Left lung (tissue), 4 donors: ENCODE measurements at regions not wholly inside any gene's neighbourhood (a gene's known extent, or its start where the extent isn't known, plus 50 kb on each side); places are given as distances from the start of the nearest gene placed in this dataset.
A peak's percentile ranks its signal among the peaks of the same experiment; 100 is the strongest.

Experiments
- ATAC-seq: fragments of 200-7000 bp; cut with Tn5 transposase; one replicate; pipeline ENCODE4 v1.9.1; 2020; ENCODE audit warnings: moderate library complexity
- DNase-seq, 4 donors: peaks; one replicate each; pipeline ENCODE4 v3.0.0-alpha.2; 2013 to 2020
- H3K27ac ChIP-seq, 2 donors: fragments of 200-600 bp; sonication (generic) in 1 of 2; one replicate each; pipeline versions ENCODE4 v1.5.0 to v1.8.0; 2020 to 2021
- H3K27me3 ChIP-seq, 2 donors: fragments of 200-600 bp; sonication (generic) in 1 of 2; one replicate each; pipeline versions ENCODE4 v1.5.0 to v1.8.0; 2020 to 2021
- H3K36me3 ChIP-seq, 2 donors: fragments of 200-600 bp; sonication (generic) in 1 of 2; one replicate each; pipeline versions ENCODE4 v1.5.0 to v1.8.0; 2020 to 2021
- H3K4me1 ChIP-seq, 2 donors: fragments of 200-600 bp; one replicate each; pipeline ENCODE4 v1.8.0; 2021
- H3K4me3 ChIP-seq, 2 donors: fragments of 200-600 bp; sonication (generic) in 1 of 2; one replicate each; pipeline versions ENCODE4 v1.5.0 to v1.8.0; 2020 to 2021; ENCODE audit warnings: mild to moderate bottlenecking in 1 of 2
- H3K9me3 ChIP-seq, 2 donors: fragments of 200-600 bp; sonication (generic) in 1 of 2; one replicate each; pipeline versions ENCODE4 v1.5.0 to v1.8.0; 2020 to 2021
- CTCF ChIP-seq, 2 donors: fragments of 200-600 bp; sonication (generic) in 1 of 2; IDR thresholded peaks; one replicate each; pipeline versions ENCODE4 v1.5.0 to v1.8.0; 2021; ENCODE audit warnings: antibody characterized with exemption in 2 of 2
- intact Hi-C, 2 donors: fragments of 100-400 bp; cut with DNase I; formaldehyde crosslinking; loops; one replicate each; pipeline versions ENCODE4 v1.11.2 to v1.14.2; 2022
- donor health status: DM: no; HTN: yes; CAD: no.
- donor health status: DM: no; HTN: no; CAD: no.

- H3K27me3 ChIP-seq = no peaks in the 10 kb centered on the region
- intact Hi-C loops = no loop called here
- no peak for DNase-seq
- H3K4me1 ChIP-seq = peaks cover 0 to 36% of the 10 kb centered on the region in 2 donors
- H3K36me3 ChIP-seq = no peaks in the 10 kb centered on the region
- ATAC-seq = no peak
- no peak overlapping the region for H3K27ac ChIP-seq
- H3K9me3 ChIP-seq = no peaks in the 10 kb centered on the region
- no peak overlapping the region for H3K4me3 ChIP-seq
- TF ChIP-seq CTCF (IDR thresholded peaks at IDR 0.05) = no peak
Observed at GRCh38 chr15:39333393-39333792, 247.5 kb upstream of the THBS1 start.

- DNase-seq (no peak), ATAC-seq (no peak)
- H3K9me3 ChIP-seq = no peaks in the 10 kb centered on the region
- H3K4me3 ChIP-seq = no peak overlapping the region
- intact Hi-C loops = no loop called here
- peaks cover 0 to 36% of the 10 kb centered on the region in 2 donors for H3K4me1 ChIP-seq
- H3K27ac ChIP-seq = peak overlapping the region in 1 of 2 donors; percentile 85
- no peak for TF ChIP-seq CTCF (IDR thresholded peaks at IDR 0.05)
- no peaks in the 10 kb centered on the region for H3K27me3 ChIP-seq
- no peaks in the 10 kb centered on the region for H3K36me3 ChIP-seq
Observed at GRCh38 chr15:39333896-39334295, 247.0 kb upstream of the THBS1 start.

- intact Hi-C loops = no loop called here
- Histone ChIP-seq H3K27ac (no peak overlapping the region), H3K4me3 (no peak overlapping the region), H3K27me3 (no peaks in the 10 kb centered on the region), H3K36me3 (no peaks in the 10 kb centered on the region), H3K9me3 (no peaks in the 10 kb centered on the region), H3K4me1 (peaks cover 0 to 29% of the 10 kb centered on the region in 2 donors)
- no peak for TF ChIP-seq CTCF (IDR thresholded peaks at IDR 0.05)
- DNase-seq (no peak), ATAC-seq (peak; percentile 44)
Observed at GRCh38 chr15:39336926-39337325, 244.0 kb upstream of the THBS1 start.

GRCh38 chr15:39338251-39338650 is 242.6 kb upstream of the THBS1 start:
- no peak for TF ChIP-seq CTCF (IDR thresholded peaks at IDR 0.05)
- no peak for ATAC-seq
- intact Hi-C loops = no loop called here

GRCh38 chr15:39340903-39341645 is 239.8 kb upstream of the THBS1 start:
- Histone ChIP-seq H3K27me3 (no peaks in the 10 kb centered on the region), H3K4me3 (no peak overlapping the region), H3K9me3 (peaks cover 0 to 9% of the 10 kb centered on the region in 2 donors), H3K4me1 (peaks cover 0 to 8% of the 10 kb centered on the region in 2 donors), H3K27ac (no peak overlapping the region), H3K36me3 (no peaks in the 10 kb centered on the region)
- intact Hi-C loops = no loop called here
- TF ChIP-seq CTCF (IDR thresholded peaks at IDR 0.05) = no peak
- ATAC-seq (no peak), DNase-seq (no peak)

More at GRCh38 chr15:39338251-39338650, 242.6 kb upstream of the THBS1 start:
- Histone ChIP-seq H3K36me3 (no peaks in the 10 kb centered on the region), H3K27me3 (no peaks in the 10 kb centered on the region), H3K4me1 (peaks cover 0 to 29% of the 10 kb centered on the region in 2 donors), H3K4me3 (no peak overlapping the region), H3K27ac (no peak overlapping the region), H3K9me3 (peaks cover 0 to 4% of the 10 kb centered on the region in 2 donors)
- no peak for DNase-seq
